ENCODE measurements at regions not wholly inside any gene's neighbourhood (a gene's known extent, or its start where the extent isn't known, plus 50 kb on each side); places are given as distances from the start of the nearest gene placed in this dataset.
A peak's percentile ranks its signal among the peaks of the same experiment; 100 is the strongest.

- Histone ChIP-seq H4K20me1 (ENCODE audit: insufficient read depth, low read length) (no peaks in the 10 kb centered on the region), H2BK15ac (ENCODE audit: low read depth, low read length) (no peak overlapping the region), H4K8ac (ENCODE audit: low read depth in 2 of 2, low read length in 2 of 2) (no peak overlapping the region), H3K4ac (ENCODE audit: low read depth, low read length) (no peak overlapping the region), H2AK9ac (replicated peaks; ENCODE audit: low read depth, low read length, poor library complexity) (no peak overlapping the region), H3K4me1 (ENCODE audit: control insufficient read depth, insufficient read depth, low read length) (peaks cover 8% of the 10 kb centered on the region), H3K18ac (ENCODE audit: low read depth, low read length) (no peak overlapping the region), H2BK5ac (ENCODE audit: low read depth, low read length, poor library complexity, severe bottlenecking) (no peak overlapping the region), H2BK120ac (ENCODE audit: low read depth, low read length) (no peak overlapping the region), H3K36me3 (ENCODE audit: control insufficient read depth, insufficient read depth, low read length) (no peaks in the 10 kb centered on the region), H3K9me3 (ENCODE audit: control insufficient read depth, insufficient read depth, low read length) (no peaks in the 10 kb centered on the region), H3K4me2 (ENCODE audit: low read depth, low read length) (no peak overlapping the region; the same call in 1 of the 2 replicates), H3K23ac (ENCODE audit: low read depth, low read length) (no peak overlapping the region), H3K27ac (ENCODE audit: insufficient read depth, low read length) (no peak overlapping the region), H3K79me1 (ENCODE audit: low read depth in 1 of 2, low read length in 2 of 2) (peaks cover 13 to 25% of the 10 kb centered on the region in 2 experiments), H3K27me3 (ENCODE audit: control insufficient read depth, insufficient read depth, low read length) (no peaks in the 10 kb centered on the region), H2AFZ (replicated peaks; ENCODE audit: low read length, poor library complexity) (no peak overlapping the region), H3K9me1 (ENCODE audit: insufficient read depth, low read length) (peaks cover 3% of the 10 kb centered on the region; the same call in 1 of the 2 replicates), H4K91ac (ENCODE audit: insufficient read depth, low read depth, low read length) (no peak overlapping the region), H4K5ac (ENCODE audit: low read depth, low read length) (no peak overlapping the region), H3K4me3 (ENCODE audit: insufficient read depth, low read depth, low read length) (no peak overlapping the region), H2BK20ac (ENCODE audit: low read depth, low read length) (no peak overlapping the region), H2AK5ac (ENCODE audit: low read depth, low read length) (no peak overlapping the region), H3K56ac (ENCODE audit: extremely low read depth, insufficient read depth, low read length) (no peak overlapping the region), H3K14ac (replicated peaks; ENCODE audit: low read depth, low read length) (no peak overlapping the region), H3K9ac (ENCODE audit: low read depth, low read length) (no peak overlapping the region)
- BruUV-seq (replicated peaks), result no TSS peak
- in situ Hi-C loops (cut with MboI; ENCODE audit: low sequenced_read_pairs) (no loop called here), dilution Hi-C loops (cut with HindIII; ENCODE audit: low sequenced_read_pairs, unreplicated experiment) (no loop called here), intact Hi-C loops (cut with micrococcal nuclease) (no loop called here)
- DNase-seq, result no peak
- ChIA-PET POLR2A (ENCODE audit: unreplicated experiment) (no interaction called here), CTCF (interaction anchor here (0.8 kb wide), 1 partner anchor 27 kb away, joined by 3 read pairs; no protein-coding TSS in a partner anchor)
- peak; percentile 67 for ATAC-seq (ENCODE audit: low read depth)
- no CpG with 5 or more reads among the region's 5 CpGs for WGBS, 2 experiments (ENCODE audit: extremely low coverage in 2 of 2, insufficient read length in 1 of 2)
- TF ChIP-seq RCOR1 (IDR thresholded peaks at IDR 0.05; ENCODE audit: insufficient replicate concordance, low read length) (no peak), MXI1 (IDR thresholded peaks at IDR 0.05; ENCODE audit: borderline replicate concordance, low read depth, low read length) (no peak), CHD1 (IDR thresholded peaks at IDR 0.05; ENCODE audit: low read depth, low read length) (no peak), RAD21 (IDR thresholded peaks at IDR 0.05; ENCODE audit: low read length) (no peak), CEBPB (IDR thresholded peaks at IDR 0.05; ENCODE audit: low read depth, low read length) (no peak), MAZ (IDR thresholded peaks at IDR 0.05; ENCODE audit: borderline replicate concordance, low read depth, low read length) (no peak), RFX5 (IDR thresholded peaks at IDR 0.05; ENCODE audit: low read depth, low read length) (no peak), NFE2L2 (IDR thresholded peaks at IDR 0.05; ENCODE audit: low read depth, low read length) (no peak), POLR2A (IDR thresholded peaks at IDR 0.05; ENCODE audit: low read depth, low read length) (no peak), SMC3 (IDR thresholded peaks at IDR 0.05; ENCODE audit: low read depth, low read length) (no peak), MAFK (IDR thresholded peaks at IDR 0.05; ENCODE audit: low read depth, low read length) (no peak), CTCF (conservative IDR thresholded peaks at IDR 0.05; ENCODE audit: low read depth, low read length) (no peak), ELK1 (IDR thresholded peaks at IDR 0.05; ENCODE audit: borderline replicate concordance, low read depth, low read length) (no peak), BHLHE40 (IDR thresholded peaks at IDR 0.05; ENCODE audit: low read depth, low read length) (no peak), FOS (IDR thresholded peaks at IDR 0.05; ENCODE audit: low read depth, low read length) (no peak)
- TF ChIP-seq, protein P1, sequence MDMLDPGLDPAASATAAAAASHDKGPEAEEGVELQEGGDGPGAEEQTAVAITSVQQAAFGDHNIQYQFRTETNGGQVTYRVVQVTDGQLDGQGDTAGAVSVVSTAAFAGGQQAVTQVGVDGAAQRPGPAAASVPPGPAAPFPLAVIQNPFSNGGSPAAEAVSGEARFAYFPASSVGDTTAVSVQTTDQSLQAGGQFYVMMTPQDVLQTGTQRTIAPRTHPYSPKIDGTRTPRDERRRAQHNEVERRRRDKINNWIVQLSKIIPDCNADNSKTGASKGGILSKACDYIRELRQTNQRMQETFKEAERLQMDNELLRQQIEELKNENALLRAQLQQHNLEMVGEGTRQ (IDR thresholded peaks at IDR 0.05; ENCODE audit: low read depth, low read length), result no peak
Measured at GRCh38 chr12:24479131-24479530, 469.8 kb downstream of the BCAT1 start.

All from IMR-90 (cell line).